ENCODE measurements at regions not wholly inside any gene's neighbourhood (a gene's known extent, or its start where the extent isn't known, plus 50 kb on each side); places are given as distances from the start of the nearest gene placed in this dataset.
"Not testable (repeated sequence)": the region's sequence is repeated elsewhere in the genome, so short reads cannot be mapped to it uniquely, and the experiment has no call there.

- no peak for DNase-seq (ENCODE audit: low spot score)
Measured at GRCh38 chr7:125462615-125463014, 533.0 kb upstream of the POT1 start.

DNA sequence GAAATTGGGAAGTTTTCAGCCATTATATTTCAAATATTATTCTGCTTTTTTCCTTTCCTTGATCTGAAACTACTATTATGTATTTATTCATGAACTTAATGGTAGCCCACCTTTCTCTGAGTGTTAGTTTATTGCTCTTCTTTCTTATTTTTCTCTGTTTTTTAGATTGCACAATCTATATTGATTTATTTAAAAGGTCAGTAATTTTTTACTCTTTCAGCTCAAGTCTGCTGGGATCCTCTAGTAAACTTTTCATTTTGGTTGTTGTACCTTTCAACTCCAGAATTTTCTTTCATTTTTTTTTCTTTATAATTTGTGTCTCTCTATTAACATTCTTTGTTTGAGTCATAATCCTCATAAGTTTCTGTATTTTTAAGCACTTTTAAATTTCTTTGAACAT, 529.4 kb upstream of the POT1 start:
- DNase-seq (ENCODE audit: low spot score): no peak

DNA sequence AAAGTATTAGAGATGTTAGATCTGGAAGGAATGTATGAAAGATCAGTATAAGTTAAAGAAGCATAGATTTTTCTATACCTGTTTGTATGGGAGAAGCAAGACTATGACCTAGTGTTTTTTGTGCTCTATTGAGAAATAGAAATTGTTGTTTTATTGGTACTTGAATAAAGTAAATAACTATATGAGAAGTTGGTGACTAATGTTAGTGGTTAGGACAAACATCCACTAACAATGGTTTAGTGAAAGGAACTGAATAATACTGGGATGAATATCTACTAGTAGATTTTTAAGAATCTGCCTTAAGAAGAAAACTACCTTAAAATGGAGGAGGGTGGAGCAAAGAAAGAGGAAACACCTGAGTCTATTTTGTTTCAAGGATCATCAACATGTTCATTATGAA, 521.1 kb upstream of the POT1 start:
- DNase-seq (ENCODE audit: low spot score): no peak

- DNase-seq (ENCODE audit: low spot score): no peak
Measured at GRCh38 chr7:125445836-125446235, 516.2 kb upstream of the POT1 start.

DNA sequence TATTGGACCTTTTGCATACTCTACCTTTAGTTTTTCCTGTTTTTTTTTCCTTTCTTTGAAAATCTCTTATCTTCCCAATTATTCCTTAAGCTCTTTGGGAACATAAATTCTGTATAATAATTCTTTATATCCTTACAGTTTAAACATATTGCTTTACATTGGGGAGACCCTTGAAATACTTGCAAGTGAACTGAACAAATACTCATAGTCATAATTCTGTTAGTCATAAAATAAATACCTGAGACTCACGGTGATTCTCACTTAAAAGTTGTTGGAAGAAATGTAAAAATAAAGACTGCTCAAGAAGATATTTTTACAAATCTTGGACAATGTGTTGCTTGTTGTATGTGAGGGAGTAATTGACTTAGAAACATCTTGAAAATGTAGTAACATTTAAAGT, 515.2 kb upstream of the POT1 start:
- no peak for DNase-seq (ENCODE audit: low spot score)

GRCh38 chr7:125436220-125436619, 506.6 kb upstream of the POT1 start:
- no peak for DNase-seq (ENCODE audit: low spot score)

DNA sequence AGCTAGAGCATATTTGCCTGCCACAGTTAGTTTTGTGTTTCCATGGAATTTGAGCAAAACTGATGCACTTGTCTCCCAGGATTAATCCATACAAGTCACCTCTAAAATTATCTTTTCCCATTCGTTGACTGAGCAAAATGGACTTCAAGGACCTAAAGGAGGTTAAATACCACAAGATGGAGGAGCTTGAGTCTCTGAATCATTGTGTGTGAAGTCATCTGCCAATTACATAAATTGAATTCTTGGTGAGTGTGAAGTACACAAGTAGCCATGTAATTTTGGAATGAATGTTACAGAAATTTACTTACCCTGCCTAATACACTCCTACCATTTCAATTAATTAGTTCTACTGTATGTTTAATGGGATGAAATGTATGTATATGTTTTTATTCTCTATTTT, 501.7 kb upstream of the POT1 start:
- DNase-seq (ENCODE audit: low spot score): no peak

- DNase-seq (ENCODE audit: low spot score): no peak
Measured at GRCh38 chr7:125430013-125430412, 500.4 kb upstream of the POT1 start.

GRCh38 chr7:125427676-125428075, 498.1 kb upstream of the POT1 start:
- DNase-seq (ENCODE audit: low spot score): no peak

- no peak for DNase-seq (ENCODE audit: low spot score)
Measured at GRCh38 chr7:125425506-125425905, 495.9 kb upstream of the POT1 start.

DNA sequence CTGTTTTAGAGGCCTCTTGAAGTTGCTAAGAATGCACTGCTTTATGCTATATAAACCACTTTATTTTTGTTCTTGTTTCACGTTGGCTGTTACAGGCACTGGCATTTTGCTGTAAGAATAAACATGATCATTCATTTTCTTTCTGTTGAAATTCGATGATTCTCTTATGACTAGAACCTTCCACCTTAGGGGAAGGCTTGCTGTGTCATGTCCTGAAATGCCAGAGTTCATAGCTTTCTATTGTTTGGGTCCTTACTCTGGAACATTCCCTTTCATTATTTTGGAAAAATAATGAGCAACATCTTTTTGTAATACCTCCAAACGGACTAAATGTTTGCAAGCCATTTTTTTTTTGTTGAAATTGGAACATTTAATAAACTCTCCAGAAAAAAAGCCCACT, 495.1 kb upstream of the POT1 start:
- DNase-seq (ENCODE audit: low spot score): no peak

- no peak for DNase-seq (ENCODE audit: low spot score)
Measured at GRCh38 chr7:125423458-125424155, 494.0 kb upstream of the POT1 start.

DNA sequence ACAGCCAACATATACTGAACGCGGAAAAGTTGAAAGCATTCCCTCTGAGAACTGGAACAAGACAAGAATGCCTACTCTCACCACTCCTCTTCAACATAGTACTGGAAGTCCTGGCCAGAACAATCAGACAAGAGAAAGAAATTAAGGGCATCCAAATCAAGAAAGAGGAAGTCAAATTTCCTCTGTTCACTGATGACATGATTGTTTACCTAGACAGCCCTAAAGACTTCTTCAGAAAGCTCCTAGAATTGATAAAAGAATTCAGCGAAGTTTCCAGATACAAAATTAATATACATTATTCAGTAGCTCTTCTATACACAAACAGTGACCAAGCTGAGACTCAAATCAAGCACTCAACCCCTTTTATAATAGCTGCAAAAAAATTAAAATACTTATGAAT, 491.8 kb upstream of the POT1 start:
- not testable (repeated sequence) for DNase-seq (ENCODE audit: low spot score)

- no peak for DNase-seq (ENCODE audit: low spot score)
Measured at GRCh38 chr7:125412890-125413665, 483.5 kb upstream of the POT1 start.

- DNase-seq (ENCODE audit: low spot score): no peak
Measured at GRCh38 chr7:125409921-125410320, 480.3 kb upstream of the POT1 start.

GRCh38 chr7:125406111-125406510, 476.5 kb upstream of the POT1 start:
- no peak for DNase-seq (ENCODE audit: low spot score)

GRCh38 chr7:125399408-125399807, 469.8 kb upstream of the POT1 start:
- DNase-seq (ENCODE audit: low spot score): no peak

DNA sequence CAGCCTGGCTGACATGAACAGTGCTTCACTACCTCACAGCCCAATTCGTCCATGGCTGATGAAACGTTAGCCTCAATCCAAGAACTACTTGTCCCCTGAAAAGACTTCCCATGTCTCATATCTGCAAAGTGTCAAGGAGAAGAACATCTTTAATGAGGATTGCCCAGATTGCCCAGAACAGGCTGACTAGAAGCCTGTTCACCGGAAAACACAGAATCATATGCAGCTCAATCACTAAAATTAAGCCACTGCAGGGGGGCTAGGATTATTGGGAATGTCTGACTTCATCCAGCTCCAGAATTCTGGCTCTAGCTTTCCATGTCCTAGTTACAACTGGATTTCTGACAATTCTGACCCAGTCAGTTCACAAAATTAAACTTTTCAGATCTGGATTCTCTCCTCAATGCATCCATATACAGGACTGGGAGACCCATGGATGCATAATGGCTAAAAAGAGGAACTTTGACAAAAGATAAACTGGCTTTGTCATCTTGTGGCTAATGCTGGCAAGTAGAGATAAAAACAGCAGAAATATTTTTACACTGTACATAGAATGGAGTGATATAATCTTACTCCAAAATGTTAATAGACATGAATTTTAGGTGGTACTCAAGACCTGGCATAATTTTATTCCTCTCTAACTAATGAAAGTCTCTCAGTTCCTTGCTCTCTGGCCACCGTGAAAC, 467.0 kb upstream of the POT1 start:
- DNase-seq (ENCODE audit: low spot score): no peak

DNA sequence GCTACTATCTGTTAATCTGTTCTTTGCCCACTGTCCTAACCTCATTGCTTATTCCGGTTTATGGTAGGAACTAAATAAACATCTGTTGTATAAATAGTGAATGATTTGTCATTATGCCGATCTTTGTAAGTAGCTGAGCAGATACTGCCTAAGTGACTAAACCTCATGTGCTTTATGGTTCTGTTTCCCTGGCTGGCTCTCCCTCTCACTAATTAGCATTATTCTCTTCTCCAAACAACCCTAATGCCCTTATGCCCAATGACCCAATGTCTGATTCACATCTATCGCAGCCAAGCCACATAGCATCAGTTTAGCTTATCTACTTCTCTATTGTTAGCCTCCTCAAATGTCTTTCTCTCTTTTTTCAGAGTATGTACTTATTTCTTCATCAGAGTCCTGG, 462.3 kb upstream of the POT1 start:
- DNase-seq (ENCODE audit: low spot score): no peak

DNA sequence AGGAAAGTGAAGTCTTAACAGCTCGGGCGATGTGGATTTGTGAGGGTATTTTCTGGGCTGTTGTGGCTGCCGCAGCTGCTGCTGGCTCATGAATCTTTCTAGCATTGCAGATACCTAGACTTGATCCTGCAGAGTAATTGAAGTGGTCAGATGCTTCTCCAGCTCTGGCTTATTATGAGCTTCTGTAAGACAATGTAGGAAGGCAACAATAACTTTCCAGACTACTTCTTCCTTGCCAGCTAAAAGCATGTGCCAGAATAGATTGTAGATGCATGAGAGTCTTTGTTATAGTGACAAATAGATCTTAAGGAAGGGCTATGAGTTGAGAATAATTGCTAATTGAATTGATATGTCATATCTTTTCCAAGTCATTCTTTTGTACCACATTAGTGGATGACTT, 461.4 kb upstream of the POT1 start:
- DNase-seq (ENCODE audit: low spot score): no peak

- DNase-seq (ENCODE audit: low spot score): no peak
Measured at GRCh38 chr7:125386211-125386610, 456.6 kb upstream of the POT1 start.

- no peak for DNase-seq (ENCODE audit: low spot score)
Measured at GRCh38 chr7:125383324-125383723, 453.7 kb upstream of the POT1 start.

- no peak for DNase-seq (ENCODE audit: low spot score)
Measured at GRCh38 chr7:125382401-125382800, 452.8 kb upstream of the POT1 start.

Data from Ammon's horn (tissue), 1 donor.